HFFc6 (cell line): ENCODE measurements at regions not wholly inside any gene's neighbourhood (a gene's known extent, or its start where the extent isn't known, plus 50 kb on each side); places are given as distances from the start of the nearest gene placed in this dataset.

Experiments
- DNase-seq: peaks from one replicate; pipeline ENCODE4 v3.0.0-alpha.2; 2018
- H3K27ac Mint-ChIP-seq: 2 replicates; pipeline ENCODE4 v1.8.0; 2020; ENCODE audit warnings: mild to moderate bottlenecking, mixed read lengths
- H3K27me3 Mint-ChIP-seq: 2 replicates; pipeline ENCODE4 v1.8.0; 2021; ENCODE audit warnings: mild to moderate bottlenecking, moderate library complexity, mixed read lengths; ENCODE audit not compliant: insufficient read depth
- H3K36me3 Mint-ChIP-seq: 2 replicates; pipeline ENCODE4 v1.8.0; 2021; ENCODE audit warnings: low read depth, mixed read lengths
- H3K4me1 Mint-ChIP-seq: 2 replicates; pipeline ENCODE4 v1.8.0; 2020; ENCODE audit warnings: low read depth, mixed read lengths
- H3K4me3 Mint-ChIP-seq: 2 replicates; pipeline ENCODE4 v1.8.0; 2020; ENCODE audit warnings: mild to moderate bottlenecking, moderate library complexity, mixed read lengths
- H3K9me3 Mint-ChIP-seq: 2 replicates; pipeline ENCODE4 v1.8.0; 2020; ENCODE audit warnings: mild to moderate bottlenecking, mixed read lengths
- TF ChIP-seq, protein P1 (sequence below): fragments of 200-600 bp; sonication (generic); IDR thresholded peaks from 2 replicates; pipeline ENCODE4 v1.5.0; 2021; ENCODE audit warnings: antibody characterized with exemption, mild to moderate bottlenecking

DNA sequence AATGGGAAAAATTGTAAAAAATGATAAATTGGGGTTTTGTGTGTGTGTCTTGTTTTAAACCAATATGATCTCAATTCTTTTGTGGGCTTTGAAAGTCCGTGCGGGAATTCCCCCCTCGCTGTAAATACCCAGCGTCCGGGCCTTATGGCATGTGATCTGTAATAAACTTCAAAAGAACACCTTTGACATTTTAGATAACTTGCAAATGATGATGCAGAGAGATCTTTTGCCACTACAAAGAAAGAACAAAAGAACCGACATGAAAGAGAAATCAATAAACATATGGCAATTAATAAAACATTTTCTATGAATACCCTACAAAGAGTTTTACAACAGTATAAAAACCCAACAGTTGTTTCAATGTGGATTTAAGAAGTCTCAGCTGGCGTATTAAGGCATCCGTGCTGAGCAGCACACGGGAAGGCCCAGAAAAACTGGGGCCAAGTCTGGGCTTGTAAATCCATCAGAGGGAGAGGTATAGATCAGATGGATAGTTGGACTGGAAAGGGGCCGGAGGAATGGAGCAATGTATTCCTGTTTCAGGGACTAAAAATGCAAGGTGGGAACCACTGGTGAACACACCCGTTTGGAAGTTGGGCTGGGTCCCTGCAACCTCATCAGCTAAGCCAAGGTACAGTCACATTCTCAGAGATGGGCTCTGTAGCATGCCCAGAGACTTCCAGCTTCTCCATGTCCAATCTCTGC is 115.2 kb downstream of the IRX5 start:
- H3K27ac Mint-ChIP-seq = no peak overlapping the region
- no peak overlapping the region for H3K4me3 Mint-ChIP-seq
- no peaks in the 10 kb centered on the region for H3K4me1 Mint-ChIP-seq
- TF ChIP-seq, protein P1, sequence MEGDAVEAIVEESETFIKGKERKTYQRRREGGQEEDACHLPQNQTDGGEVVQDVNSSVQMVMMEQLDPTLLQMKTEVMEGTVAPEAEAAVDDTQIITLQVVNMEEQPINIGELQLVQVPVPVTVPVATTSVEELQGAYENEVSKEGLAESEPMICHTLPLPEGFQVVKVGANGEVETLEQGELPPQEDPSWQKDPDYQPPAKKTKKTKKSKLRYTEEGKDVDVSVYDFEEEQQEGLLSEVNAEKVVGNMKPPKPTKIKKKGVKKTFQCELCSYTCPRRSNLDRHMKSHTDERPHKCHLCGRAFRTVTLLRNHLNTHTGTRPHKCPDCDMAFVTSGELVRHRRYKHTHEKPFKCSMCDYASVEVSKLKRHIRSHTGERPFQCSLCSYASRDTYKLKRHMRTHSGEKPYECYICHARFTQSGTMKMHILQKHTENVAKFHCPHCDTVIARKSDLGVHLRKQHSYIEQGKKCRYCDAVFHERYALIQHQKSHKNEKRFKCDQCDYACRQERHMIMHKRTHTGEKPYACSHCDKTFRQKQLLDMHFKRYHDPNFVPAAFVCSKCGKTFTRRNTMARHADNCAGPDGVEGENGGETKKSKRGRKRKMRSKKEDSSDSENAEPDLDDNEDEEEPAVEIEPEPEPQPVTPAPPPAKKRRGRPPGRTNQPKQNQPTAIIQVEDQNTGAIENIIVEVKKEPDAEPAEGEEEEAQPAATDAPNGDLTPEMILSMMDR = no peak
- no peak for DNase-seq
- H3K9me3 Mint-ChIP-seq = no peaks in the 10 kb centered on the region
- peaks cover 8% of the 10 kb centered on the region for H3K27me3 Mint-ChIP-seq
- H3K36me3 Mint-ChIP-seq = no peaks in the 10 kb centered on the region

- Mint-ChIP-seq H3K4me3 (no peak overlapping the region), H3K36me3 (no peaks in the 10 kb centered on the region), H3K9me3 (no peaks in the 10 kb centered on the region), H3K27me3 (peaks cover 11% of the 10 kb centered on the region), H3K4me1 (no peaks in the 10 kb centered on the region), H3K27ac (no peak overlapping the region)
- DNase-seq = no peak
- TF ChIP-seq, protein P1 = no peak
These were observed 115.8 kb downstream of the IRX5 start for GRCh38 chr16:55046513-55046912.

- Mint-ChIP-seq H3K9me3 (no peaks in the 10 kb centered on the region), H3K27me3 (peaks cover 12% of the 10 kb centered on the region), H3K27ac (no peak overlapping the region), H3K4me3 (no peak overlapping the region), H3K36me3 (no peaks in the 10 kb centered on the region; the same call in 1 of the 2 replicates), H3K4me1 (no peaks in the 10 kb centered on the region)
- no peak for DNase-seq
- TF ChIP-seq, protein P1 = no peak
These were observed 116.3 kb downstream of the IRX5 start for GRCh38 chr16:55046916-55047315.

DNA sequence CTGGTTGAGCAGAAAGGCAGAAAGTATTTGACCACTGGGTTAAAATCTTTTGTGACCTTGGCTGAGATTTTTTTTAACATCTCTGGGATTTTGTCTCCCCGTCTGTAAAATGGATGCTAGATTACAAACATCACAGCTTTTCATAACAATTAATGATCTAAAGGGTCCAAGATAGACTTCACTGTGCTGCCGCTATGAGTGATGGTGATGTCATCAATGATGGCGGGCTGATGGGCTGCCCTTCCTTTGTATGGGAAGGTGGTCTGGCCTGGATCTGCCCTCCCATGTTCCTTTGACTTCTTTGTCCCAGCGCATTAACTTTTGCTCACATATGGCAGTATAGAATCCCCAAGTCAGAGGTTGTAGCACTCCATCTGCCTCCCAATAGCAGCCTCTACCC is 116.7 kb downstream of the IRX5 start:
- TF ChIP-seq, protein P1 = no peak
- Mint-ChIP-seq H3K4me1 (no peaks in the 10 kb centered on the region), H3K27me3 (peaks cover 15% of the 10 kb centered on the region), H3K36me3 (no peaks in the 10 kb centered on the region; the same call in 1 of the 2 replicates), H3K4me3 (no peak overlapping the region), H3K9me3 (no peaks in the 10 kb centered on the region), H3K27ac (no peak overlapping the region)
- no peak for DNase-seq

DNA sequence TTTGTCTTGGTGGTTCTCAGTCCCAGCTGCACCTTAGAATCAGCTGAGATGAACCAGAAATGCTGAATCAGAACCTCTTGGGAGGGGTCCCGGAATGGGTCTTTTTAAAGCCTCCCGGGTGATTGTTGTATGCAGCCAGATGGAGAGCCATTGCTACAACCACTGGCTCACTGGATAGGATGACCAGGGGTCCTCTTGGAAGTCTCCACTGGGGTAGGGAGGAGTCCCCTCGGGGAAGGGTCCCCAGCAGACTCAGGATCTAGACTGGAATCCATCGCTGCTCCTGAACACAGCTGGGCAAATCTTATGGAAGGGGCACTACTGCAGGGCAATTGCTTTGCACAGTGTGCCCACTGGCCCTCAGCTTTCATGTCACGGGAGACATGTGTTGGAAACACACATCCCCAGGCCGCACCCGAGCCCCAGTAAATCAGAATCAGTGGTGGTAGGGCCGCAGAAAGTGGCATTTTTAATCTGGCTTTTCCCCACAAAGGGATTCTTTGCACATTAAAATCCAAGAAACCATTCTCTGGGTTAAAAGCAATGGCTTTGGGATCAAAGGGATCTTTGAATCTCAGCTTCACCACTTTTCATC is 117.3 kb downstream of the IRX5 start:
- H3K27ac Mint-ChIP-seq = no peak overlapping the region
- no peak overlapping the region for H3K4me3 Mint-ChIP-seq
- TF ChIP-seq, protein P1 = no peak
- H3K36me3 Mint-ChIP-seq = no peaks in the 10 kb centered on the region; the same call in 1 of the 2 replicates
- peaks cover 15% of the 10 kb centered on the region for H3K27me3 Mint-ChIP-seq
- H3K9me3 Mint-ChIP-seq = no peaks in the 10 kb centered on the region
- no peaks in the 10 kb centered on the region for H3K4me1 Mint-ChIP-seq
- DNase-seq = no peak
